Stimulated activated naive CD4-positive, alpha-beta T cell treated with Interleukin-2 at 50 U/mL for 16 hours (primary cell): ENCODE measurements at regions not wholly inside any gene's neighbourhood (a gene's known extent, or its start where the extent isn't known, plus 50 kb on each side); places are given as distances from the start of the nearest gene placed in this dataset.

Experiments
- DNase-seq: peaks from one replicate; lab custom pipeline; 2025; lab: John Stamatoyannopoulos, UW

DNA sequence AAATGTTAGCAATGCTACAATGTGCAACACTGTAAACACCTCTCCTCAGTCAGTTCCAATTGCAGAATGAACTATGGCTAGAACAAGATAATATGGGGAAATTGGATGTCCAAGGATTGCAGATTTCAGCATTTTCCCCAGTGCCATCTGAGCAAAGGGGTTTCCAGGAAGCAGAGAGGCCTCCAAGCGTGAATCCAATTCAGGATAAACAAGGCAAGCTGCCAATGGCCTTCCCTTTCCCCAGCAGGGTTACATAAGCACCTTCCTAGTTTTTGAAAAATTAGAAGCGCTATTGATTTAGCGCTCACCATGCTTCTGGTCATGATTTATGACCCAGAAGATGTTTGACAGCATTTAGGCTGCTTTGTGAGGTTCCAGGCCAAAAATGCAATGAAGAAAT, 223.0 kb upstream of the GATB start:
- DNase-seq = no peak

- no peak for DNase-seq
These were observed 219.0 kb upstream of the GATB start for GRCh38 chr4:151979819-151980218.

- DNase-seq = no peak
These were observed 207.8 kb upstream of the GATB start for GRCh38 chr4:151968643-151969042.

- DNase-seq = no peak
These were observed 206.3 kb upstream of the GATB start for GRCh38 chr4:151967074-151967473.

GRCh38 chr4:151962138-151962823, 201.5 kb upstream of the GATB start:
- DNase-seq = no peak

- DNase-seq = no peak
These were observed 200.6 kb upstream of the GATB start for GRCh38 chr4:151961456-151961855.

DNA sequence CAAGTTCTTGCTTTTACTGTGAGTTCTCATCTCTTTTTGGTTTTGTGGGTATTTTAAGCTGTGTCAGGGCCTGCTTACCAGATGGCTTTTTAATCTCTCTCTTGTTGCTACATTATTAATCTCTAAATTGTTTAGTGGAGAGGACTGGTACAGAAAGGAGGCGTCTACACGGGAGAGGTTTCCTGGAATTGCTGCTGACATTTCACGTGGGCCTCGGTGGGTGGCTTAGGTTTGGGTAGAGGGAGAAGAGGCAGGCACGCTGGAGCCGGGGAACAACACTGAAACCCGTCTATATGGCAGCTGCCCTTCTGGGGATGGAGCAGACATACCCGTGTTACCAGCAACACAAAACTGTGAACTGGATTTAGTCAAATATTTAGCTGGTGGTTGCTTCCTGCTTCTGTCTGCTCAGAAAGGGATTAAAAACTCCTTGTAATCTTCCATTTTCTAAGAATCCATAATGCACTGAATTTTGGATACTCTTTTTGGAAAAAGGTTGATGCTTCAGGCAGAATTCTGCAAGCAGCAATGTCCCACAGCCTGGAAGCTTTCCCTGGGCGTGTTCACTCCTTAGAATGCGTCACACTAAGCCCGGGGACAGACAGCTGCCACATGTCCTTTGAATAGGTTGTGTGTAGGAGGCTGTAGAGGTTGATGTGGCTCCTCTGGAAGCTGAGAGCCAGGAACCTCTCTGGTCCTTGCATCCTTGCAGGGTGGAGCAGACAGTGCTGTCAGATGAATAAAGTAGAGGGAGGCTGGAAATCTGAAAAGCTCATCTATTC, 199.8 kb upstream of the GATB start:
- DNase-seq = no peak

DNA sequence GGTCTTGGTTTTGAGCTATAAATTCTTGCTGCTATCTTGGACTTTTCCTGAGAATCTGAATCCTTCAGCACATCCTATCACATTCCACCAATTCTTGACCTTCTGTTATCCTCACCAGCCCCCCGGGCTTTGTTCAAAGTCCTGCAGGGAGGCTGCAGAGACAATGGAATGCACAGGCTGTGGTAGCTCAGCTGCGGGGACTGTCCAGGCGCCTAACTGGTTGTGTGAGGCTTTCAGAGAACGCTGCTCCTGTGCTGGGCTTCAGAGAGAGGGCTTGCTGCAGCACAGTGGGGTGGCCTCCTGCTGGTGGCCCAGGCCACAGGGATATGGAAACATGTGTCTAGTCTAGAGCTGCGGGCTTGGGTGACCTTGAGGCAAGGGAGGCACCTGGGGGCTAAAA, 196.3 kb upstream of the GATB start:
- no peak for DNase-seq

DNA sequence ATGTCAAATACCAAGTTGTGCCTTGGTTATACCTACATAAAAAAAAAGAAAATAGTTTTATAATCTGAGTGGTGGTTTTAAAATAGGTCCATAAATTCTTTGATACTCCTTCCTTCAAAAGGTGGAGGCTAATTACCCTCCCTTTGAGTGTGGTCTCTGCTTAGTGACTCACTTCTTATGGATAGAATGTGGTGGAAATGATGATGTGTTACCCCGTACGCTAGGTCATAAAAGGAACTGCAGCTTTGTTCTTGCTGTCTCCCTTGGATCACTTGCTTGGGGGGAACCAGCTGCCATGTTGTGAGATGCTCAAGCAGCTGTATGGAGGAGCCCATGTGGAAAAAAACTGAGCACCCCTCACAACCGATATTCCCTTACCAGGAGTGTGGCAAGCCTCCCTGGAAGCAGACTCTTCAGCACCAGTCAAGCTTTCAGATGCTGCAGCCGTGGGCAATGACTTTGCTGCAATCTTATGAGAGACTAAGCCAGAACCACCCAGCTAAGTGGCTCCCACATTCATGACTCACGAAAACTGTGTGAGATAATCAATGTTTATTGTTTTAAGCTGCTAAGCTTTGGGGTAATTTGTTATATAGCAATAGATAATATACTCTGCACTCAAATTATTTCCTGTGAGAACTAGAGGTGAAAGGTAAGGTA, 195.0 kb upstream of the GATB start:
- no peak for DNase-seq

GRCh38 chr4:151953795-151954372, 193.1 kb upstream of the GATB start:
- no peak for DNase-seq

DNA sequence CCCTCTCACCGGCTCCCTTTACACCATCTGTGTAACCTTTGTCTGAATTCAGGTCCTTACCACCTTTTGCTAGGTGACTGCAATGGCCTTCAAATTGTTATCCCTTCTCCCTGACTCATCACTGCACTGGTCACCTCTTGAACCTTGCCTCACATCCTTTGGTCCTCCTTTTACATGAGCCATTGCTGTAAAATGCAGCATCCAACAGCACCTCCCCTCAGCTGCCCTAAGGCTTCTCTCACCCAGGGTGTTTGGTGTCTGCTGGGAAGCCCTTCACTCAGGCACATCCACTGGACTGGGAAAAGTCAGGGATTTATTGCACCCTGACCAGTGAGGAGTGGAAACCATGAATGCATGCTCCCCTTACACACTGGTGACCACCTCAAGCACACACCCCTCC, 192.5 kb upstream of the GATB start:
- no peak for DNase-seq

DNA sequence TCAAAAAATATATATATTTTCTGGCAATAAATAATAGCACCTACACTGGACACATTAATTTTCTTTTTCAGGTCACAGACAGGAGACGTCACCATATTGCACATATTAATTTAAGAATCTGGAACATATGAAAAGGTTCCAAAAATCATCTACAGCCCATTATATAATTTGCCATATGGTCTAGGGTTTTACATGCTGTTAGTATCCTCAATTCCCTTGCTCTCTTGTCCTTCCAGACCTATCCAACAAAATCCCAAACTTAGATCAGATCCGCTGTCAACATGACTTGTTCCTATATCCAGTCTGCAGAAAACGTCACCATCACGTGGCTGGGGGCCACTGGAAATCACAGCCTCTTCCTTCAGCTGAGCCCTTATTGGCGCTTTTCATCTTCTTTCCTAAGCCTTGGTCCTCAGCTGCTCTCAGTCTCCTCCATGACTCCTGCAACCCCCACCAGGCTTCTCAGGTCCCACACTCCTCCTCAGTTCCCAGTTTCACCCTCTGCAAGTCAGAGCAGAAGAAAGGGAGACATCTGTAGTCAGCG, 192.0 kb upstream of the GATB start:
- DNase-seq = no peak

GRCh38 chr4:151952137-151952536, 191.3 kb upstream of the GATB start:
- DNase-seq = no peak

DNA sequence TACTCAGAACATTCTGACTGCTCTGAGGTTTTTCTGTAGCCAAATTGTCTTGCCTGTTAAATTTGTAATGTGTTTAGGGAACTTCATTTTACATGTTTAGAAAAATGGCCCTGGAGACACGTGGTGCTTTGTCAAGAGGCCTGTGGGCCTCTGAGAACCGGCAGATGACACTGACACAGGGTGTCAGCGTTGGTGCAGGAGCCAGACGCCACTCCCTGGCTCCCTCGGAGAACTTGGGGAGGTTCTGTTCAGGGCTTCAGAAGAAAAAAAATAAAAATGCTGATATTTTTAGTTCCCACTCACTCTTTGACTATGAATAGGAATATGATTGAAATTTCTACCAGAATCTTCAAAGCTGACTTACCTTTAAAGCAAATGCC, 190.9 kb upstream of the GATB start:
- DNase-seq = no peak

- DNase-seq = no peak
These were observed 190.3 kb upstream of the GATB start for GRCh38 chr4:151950993-151951670.

DNA sequence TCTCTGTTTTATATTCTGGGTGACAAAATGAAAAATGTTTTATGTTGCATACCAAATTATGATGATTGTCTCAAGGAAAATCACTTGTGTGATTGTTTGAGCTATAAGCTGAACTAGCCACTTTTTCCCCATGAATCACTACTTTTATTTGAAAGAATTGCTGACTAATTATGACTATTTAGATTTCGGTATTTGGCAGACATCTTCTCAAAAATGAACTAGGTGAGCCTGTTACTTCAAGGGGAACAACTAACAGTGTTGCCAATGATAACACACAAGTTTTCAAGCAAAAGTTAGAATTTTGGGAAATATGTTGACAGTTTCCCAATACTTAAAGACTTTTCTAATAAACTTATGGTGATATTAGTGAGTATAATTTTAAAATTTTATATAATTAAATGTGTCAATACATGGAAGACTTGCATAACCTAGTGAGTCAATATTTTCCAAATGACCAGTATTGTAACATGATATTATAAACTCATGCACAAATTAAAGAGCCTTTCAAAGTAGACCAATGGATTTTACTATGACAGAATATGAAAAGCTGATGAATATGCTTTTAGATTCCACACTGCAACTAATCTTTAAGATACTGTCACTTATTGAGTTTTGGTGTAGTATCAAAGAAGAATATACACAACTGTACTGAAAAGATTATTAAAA, 187.7 kb upstream of the GATB start:
- DNase-seq = no peak

DNA sequence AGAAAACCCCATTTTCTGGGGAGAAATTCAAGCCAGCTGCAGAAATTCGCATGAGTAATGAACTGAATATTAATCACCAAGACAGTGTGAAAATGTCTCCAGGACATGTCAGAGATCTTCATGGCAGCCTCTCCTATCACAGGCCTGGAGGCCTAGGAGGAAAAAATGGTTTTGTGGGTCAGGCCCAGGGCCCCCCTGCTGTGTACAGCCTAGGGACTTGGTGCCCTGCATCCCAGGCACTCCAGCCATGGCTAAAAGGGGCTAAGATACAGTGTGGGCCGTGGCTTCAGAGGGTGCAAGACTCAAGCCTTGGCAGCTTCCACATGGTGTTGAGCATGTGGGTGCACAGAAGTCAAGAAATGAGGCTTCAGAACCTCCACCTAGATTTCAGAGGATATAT, 185.9 kb upstream of the GATB start:
- no peak for DNase-seq

DNA sequence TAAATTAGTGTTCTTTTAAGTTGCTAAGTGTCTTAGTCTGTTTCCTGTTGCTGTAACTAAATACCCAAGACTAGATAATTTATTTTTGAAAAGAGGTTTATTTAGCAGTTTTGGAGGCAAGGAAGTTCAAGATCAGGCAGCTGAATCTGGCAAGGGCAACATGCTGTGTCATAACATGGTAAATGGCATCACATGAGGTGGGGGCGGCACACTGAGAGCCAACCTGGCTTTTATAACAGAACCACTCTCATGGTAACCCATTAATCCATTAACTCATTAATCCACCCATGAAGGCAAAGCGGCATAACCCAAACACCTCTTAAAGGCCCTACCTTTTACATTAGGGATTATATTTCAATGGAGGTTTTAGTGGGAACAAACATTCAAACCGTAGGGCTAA, 182.2 kb upstream of the GATB start:
- no peak for DNase-seq

DNA sequence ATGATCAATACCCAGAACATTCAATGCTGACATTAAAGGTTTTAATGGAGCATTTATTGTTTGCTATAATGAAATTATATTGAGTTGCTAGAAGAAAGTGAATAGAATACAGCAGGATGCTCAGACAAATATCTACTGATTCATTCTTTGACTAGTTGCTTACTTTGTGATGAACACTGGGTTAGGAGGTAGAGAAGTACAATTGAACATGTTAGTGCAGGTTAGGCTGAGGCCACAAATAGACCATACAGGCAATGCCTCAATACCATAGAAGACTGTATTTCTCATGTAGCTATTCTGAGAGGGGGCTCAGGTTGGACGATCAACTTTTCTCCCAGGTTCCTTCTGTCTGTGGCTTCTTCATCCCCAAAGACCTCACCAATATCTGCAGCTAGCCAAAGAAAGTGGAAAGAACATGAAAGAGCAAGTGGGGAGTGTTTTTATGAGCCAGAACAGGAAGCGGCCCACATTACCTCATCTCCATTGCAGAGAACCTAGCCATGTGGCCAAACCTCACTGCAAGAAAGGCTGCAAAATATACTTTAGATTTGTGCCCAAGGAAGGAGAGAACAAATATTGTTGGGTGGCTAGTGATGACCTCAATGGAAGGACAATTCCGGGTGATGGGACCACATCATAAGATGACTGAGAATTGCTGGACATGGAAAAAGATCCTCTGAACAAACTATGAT, 180.3 kb upstream of the GATB start:
- DNase-seq = no peak

DNA sequence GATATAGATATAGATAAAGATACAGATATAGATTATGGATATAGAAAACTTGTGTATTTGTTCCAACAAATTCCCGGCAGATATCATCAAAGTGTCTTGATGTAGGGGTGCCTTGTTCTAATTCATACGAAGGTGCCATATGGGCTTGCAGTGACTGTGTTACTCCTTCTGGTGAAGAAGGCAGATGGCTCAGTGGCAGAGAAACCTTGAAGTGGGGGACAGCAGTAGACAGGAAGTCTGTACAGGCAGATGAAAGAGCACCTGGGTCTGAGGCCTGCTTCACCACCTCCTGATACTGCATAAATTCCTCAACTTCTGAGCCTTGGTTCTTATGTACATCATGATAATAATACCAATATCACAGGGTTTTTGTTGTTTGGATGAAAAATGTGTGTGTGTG, 179.5 kb upstream of the GATB start:
- DNase-seq = no peak

DNA sequence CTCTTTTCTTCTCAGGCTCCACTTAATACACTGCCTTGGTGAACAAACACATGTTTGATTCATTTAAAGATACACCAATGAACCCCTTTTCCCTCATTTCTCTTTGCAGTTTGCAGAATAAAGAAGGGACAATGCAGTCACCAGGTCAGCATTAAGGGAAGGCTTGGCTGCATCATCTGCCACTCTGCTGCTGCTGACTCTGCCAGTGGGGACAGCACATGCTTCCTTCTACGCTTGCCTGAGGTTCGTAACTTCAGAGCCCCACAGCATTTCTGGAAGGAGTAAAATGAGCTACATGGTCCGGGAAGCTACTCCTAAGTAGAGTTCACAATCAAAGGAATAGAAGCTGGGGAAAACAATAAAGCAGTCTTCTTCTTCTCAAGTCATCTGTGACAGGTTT, 178.9 kb upstream of the GATB start:
- no peak for DNase-seq
